ENCODE measurements at regions not wholly inside any gene's neighbourhood (a gene's known extent, or its start where the extent isn't known, plus 50 kb on each side); places are given as distances from the start of the nearest gene placed in this dataset.

DNA sequence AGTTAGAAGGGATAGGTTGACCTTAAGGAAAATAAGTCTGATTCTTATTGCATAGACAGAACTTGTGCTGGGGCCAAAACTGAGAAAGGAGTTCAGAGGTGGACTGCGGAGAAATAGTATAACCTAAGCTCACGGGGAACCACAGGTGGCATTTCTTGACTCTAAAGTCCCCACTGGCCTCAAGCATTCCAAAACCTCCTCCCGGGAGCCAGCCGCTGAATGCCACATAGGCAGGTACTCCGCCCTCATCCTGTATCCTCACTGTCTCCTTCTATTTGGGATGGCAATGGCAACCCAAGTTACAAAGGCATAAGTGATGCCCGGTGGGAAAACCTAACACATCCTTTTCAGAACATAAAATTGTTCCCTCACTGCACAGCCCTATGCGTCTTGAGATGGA, 173.0 kb downstream of the SP3 start:
- H3K27me3 ChIP-seq (ENCODE audit: insufficient read depth, poor library complexity, severe bottlenecking): peaks cover 9% of the 10 kb centered on the region
- DNase-seq (ENCODE audit: low read depth in 1 of 2, low spot score in 1 of 2): no peak
- TF ChIP-seq SPI1 (IDR thresholded peaks at IDR 0.05; ENCODE audit: borderline replicate concordance, low read depth): no peak
- no peak for TF ChIP-seq GABPA (IDR thresholded peaks at IDR 0.05; ENCODE audit: low read depth)
- TF ChIP-seq, protein P1, sequence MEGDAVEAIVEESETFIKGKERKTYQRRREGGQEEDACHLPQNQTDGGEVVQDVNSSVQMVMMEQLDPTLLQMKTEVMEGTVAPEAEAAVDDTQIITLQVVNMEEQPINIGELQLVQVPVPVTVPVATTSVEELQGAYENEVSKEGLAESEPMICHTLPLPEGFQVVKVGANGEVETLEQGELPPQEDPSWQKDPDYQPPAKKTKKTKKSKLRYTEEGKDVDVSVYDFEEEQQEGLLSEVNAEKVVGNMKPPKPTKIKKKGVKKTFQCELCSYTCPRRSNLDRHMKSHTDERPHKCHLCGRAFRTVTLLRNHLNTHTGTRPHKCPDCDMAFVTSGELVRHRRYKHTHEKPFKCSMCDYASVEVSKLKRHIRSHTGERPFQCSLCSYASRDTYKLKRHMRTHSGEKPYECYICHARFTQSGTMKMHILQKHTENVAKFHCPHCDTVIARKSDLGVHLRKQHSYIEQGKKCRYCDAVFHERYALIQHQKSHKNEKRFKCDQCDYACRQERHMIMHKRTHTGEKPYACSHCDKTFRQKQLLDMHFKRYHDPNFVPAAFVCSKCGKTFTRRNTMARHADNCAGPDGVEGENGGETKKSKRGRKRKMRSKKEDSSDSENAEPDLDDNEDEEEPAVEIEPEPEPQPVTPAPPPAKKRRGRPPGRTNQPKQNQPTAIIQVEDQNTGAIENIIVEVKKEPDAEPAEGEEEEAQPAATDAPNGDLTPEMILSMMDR (IDR thresholded peaks at IDR 0.05; ENCODE audit: insufficient read depth, low read length): no peak
- TF ChIP-seq POLR2AphosphoS5 (IDR thresholded peaks at IDR 0.05; ENCODE audit: low read depth): no peak
- TF ChIP-seq, protein P2, sequence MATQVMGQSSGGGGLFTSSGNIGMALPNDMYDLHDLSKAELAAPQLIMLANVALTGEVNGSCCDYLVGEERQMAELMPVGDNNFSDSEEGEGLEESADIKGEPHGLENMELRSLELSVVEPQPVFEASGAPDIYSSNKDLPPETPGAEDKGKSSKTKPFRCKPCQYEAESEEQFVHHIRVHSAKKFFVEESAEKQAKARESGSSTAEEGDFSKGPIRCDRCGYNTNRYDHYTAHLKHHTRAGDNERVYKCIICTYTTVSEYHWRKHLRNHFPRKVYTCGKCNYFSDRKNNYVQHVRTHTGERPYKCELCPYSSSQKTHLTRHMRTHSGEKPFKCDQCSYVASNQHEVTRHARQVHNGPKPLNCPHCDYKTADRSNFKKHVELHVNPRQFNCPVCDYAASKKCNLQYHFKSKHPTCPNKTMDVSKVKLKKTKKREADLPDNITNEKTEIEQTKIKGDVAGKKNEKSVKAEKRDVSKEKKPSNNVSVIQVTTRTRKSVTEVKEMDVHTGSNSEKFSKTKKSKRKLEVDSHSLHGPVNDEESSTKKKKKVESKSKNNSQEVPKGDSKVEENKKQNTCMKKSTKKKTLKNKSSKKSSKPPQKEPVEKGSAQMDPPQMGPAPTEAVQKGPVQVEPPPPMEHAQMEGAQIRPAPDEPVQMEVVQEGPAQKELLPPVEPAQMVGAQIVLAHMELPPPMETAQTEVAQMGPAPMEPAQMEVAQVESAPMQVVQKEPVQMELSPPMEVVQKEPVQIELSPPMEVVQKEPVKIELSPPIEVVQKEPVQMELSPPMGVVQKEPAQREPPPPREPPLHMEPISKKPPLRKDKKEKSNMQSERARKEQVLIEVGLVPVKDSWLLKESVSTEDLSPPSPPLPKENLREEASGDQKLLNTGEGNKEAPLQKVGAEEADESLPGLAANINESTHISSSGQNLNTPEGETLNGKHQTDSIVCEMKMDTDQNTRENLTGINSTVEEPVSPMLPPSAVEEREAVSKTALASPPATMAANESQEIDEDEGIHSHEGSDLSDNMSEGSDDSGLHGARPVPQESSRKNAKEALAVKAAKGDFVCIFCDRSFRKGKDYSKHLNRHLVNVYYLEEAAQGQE (IDR thresholded peaks at IDR 0.05; ENCODE audit: insufficient replicate concordance, low read depth): no peak
- H3K27ac ChIP-seq (replicated peaks): no peak overlapping the region
- H3K4me3 ChIP-seq (replicated peaks; ENCODE audit: insufficient read depth, low read length): no peak overlapping the region

DNA sequence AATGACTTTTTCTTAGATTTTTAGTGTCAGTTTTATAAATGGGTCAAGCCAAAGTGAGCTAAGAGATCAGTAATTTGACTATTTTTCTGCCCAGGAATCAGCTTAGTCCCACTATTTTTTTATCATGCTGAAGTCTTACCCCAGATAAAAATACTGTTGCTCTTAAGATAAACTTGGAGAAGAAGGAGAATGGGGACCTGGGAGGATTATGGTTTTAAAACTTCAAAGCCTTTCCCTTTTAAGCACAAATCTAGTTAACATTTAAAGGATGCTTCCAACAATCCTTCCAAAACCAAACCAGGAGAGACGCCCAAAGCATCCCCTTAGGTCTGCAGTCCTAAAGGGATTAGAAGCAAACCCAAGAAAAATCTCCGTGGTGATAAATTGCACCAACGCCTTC, 172.4 kb downstream of the SP3 start:
- Histone ChIP-seq H3K27me3 (ENCODE audit: insufficient read depth, poor library complexity, severe bottlenecking) (peaks cover 9% of the 10 kb centered on the region), H3K27ac (replicated peaks) (no peak overlapping the region), H3K4me3 (replicated peaks; ENCODE audit: insufficient read depth, low read length) (no peak overlapping the region)
- TF ChIP-seq SPI1 (IDR thresholded peaks at IDR 0.05; ENCODE audit: borderline replicate concordance, low read depth) (no peak), GABPA (IDR thresholded peaks at IDR 0.05; ENCODE audit: low read depth) (no peak), POLR2AphosphoS5 (IDR thresholded peaks at IDR 0.05; ENCODE audit: low read depth) (no peak)
- TF ChIP-seq, protein P1 (IDR thresholded peaks at IDR 0.05; ENCODE audit: insufficient read depth, low read length): no peak
- TF ChIP-seq, protein P2 (IDR thresholded peaks at IDR 0.05; ENCODE audit: insufficient replicate concordance, low read depth): no peak
- DNase-seq (ENCODE audit: low read depth in 1 of 2, low spot score in 1 of 2): no peak

DNA sequence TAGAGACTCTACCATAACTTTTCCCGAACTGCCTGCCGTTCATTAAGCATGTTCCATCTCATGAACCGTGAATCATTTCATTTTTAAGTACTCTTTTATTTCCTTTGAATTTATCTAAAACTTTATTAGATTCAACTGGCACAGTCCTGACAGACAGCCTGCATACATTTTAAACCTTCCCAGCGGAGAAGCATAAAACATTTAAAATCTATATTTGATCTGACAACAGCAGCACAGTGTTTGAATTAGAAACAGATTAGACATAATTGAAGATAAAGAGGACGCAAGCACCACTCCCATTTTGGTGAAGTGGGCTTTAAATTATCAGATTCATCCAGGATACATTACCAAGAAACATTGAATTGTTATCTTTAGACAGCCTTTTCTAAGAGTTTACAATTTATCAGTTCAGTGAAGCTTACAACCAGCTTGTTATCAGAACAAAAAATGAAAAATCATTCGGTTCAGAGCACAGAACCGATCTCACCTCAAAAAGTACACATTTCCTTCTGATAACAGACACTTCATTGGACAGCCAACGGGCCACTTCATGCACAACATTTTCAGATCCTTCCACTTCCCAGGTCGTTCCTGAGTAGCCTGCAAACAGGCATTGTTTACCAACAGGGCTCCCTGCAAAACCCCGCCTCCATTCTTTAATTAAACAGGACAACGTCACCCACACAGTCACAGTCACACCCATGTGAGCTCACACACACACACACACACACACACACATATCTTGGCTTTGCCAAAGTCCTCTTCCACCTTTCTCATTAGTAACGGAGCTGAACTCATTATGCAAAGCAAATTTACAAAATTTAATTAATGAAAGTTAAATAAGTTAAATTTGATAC, 171.2 kb downstream of the SP3 start:
- TF ChIP-seq, protein P2 (IDR thresholded peaks at IDR 0.05; ENCODE audit: insufficient replicate concordance, low read depth): no peak
- TF ChIP-seq, protein P1 (IDR thresholded peaks at IDR 0.05; ENCODE audit: insufficient read depth, low read length): no peak
- TF ChIP-seq SPI1 (IDR thresholded peaks at IDR 0.05; ENCODE audit: borderline replicate concordance, low read depth) (no peak), GABPA (IDR thresholded peaks at IDR 0.05; ENCODE audit: low read depth) (no peak)
- Histone ChIP-seq H3K27ac (replicated peaks) (no peak overlapping the region), H3K27me3 (ENCODE audit: insufficient read depth, poor library complexity, severe bottlenecking) (peaks cover 9% of the 10 kb centered on the region)

More for the DNA sequence above, 171.2 kb downstream of the SP3 start:
- no peak overlapping the region for H3K4me3 ChIP-seq (replicated peaks; ENCODE audit: insufficient read depth, low read length)
- DNase-seq (ENCODE audit: low read depth in 1 of 2, low spot score in 1 of 2): no peak
